ENCODE measurements at regions not wholly inside any gene's neighbourhood (a gene's known extent, or its start where the extent isn't known, plus 50 kb on each side); places are given as distances from the start of the nearest gene placed in this dataset.

GRCh38 chr16:64309398-64310110 is 812.3 kb downstream of the CDH11 start:
- TF ChIP-seq, protein P1, sequence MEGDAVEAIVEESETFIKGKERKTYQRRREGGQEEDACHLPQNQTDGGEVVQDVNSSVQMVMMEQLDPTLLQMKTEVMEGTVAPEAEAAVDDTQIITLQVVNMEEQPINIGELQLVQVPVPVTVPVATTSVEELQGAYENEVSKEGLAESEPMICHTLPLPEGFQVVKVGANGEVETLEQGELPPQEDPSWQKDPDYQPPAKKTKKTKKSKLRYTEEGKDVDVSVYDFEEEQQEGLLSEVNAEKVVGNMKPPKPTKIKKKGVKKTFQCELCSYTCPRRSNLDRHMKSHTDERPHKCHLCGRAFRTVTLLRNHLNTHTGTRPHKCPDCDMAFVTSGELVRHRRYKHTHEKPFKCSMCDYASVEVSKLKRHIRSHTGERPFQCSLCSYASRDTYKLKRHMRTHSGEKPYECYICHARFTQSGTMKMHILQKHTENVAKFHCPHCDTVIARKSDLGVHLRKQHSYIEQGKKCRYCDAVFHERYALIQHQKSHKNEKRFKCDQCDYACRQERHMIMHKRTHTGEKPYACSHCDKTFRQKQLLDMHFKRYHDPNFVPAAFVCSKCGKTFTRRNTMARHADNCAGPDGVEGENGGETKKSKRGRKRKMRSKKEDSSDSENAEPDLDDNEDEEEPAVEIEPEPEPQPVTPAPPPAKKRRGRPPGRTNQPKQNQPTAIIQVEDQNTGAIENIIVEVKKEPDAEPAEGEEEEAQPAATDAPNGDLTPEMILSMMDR (conservative IDR thresholded peaks at IDR 0.05) = no peak
- no peak for TF ChIP-seq ZFX (IDR thresholded peaks at IDR 0.05)

Data from C4-2B (cell line).